GM12878 (cell line): ENCODE measurements at regions not wholly inside any gene's neighbourhood (a gene's known extent, or its start where the extent isn't known, plus 50 kb on each side); places are given as distances from the start of the nearest gene placed in this dataset.

ENCODE experiments used
- ATAC-seq: fragments of 200-7000 bp; cut with Tn5 transposase; 3 replicates; pipeline ENCODE4 v1.9.1; 2020; ENCODE audit warnings: mild to moderate bottlenecking, moderate library complexity
- BruUV-seq: library from RNA; stranded (reverse); fragments of 400-500 nt; replicated peaks from 2 replicates; lab custom pipeline; 2021; lab: Mats Ljungman, UMichigan
- CTCF ChIA-PET: fragments of 300-600 bp; sonication (Branson Sonifier 250); formaldehyde crosslinking; extraction: SDS; loops from one replicate; lab custom pipeline; 2021; ENCODE audit warnings: inconsistent platforms; lab: Yijun Ruan, JAX
- POLR2A ChIA-PET: fragments of 350-600 bp; formaldehyde crosslinking; extraction: SDS; loops from one replicate; lab custom pipeline; 2021; ENCODE audit warnings: inconsistent platforms; lab: Charles Lee
- RAD21 ChIA-PET: fragments of 300-600 bp; sonication (Branson Sonifier 250); formaldehyde crosslinking; loops from one replicate; lab custom pipeline; 2023; ENCODE audit warnings: antibody characterized with exemption; ENCODE audit not compliant: unreplicated experiment; lab: Charles Lee
- SMC1A ChIA-PET: fragments of 300-600 bp; sonication (Branson Sonifier 250); formaldehyde crosslinking; loops from one replicate; lab custom pipeline; 2023; ENCODE audit not compliant: unreplicated experiment, uncharacterized antibody; lab: Charles Lee
- DNase-seq: peaks from one replicate; pipeline ENCODE4 v3.0.0-alpha.2; 2011; ENCODE audit warnings: low read depth, low spot score
- FAIRE-seq: peaks from 3 replicates; lab custom pipeline; 2011; peaks lifted over from hg19 to GRCh38; lab: Jason Lieb, UNC
- H2AFZ ChIP-seq: 2 replicates; pipeline ENCODE4 v1.6.0; 2011; ENCODE audit warnings: low read depth, low read length, control low read depth; ENCODE audit not compliant: control insufficient read depth
- H3K27ac ChIP-seq: 2 replicates; pipeline ENCODE4 v1.5.1; 2011; ENCODE audit warnings: control low read depth; ENCODE audit not compliant: control insufficient read depth, insufficient read depth
- H3K27me3 ChIP-seq, 2 experiments: replicated peaks in 1 of 2; 2 replicates each; pipeline versions ENCODE4 v1.6.0 to v1.6.1; 2011; ENCODE audit warnings: low read length in 1 of 2; ENCODE audit not compliant: control insufficient read depth in 2 of 2, insufficient read depth in 2 of 2
- H3K36me3 ChIP-seq, 2 experiments: 2 replicates each; pipeline ENCODE4 v1.5.1; 2011; ENCODE audit warnings: low read length in 1 of 2; ENCODE audit not compliant: control insufficient read depth in 2 of 2, insufficient read depth in 2 of 2
- H3K4me1 ChIP-seq: 2 replicates; pipeline ENCODE4 v1.6.1; 2011; ENCODE audit warnings: mild to moderate bottlenecking, low read length, moderate library complexity, mixed read lengths; ENCODE audit not compliant: control insufficient read depth, insufficient read depth
- H3K4me2 ChIP-seq: 2 replicates; pipeline ENCODE4 v1.6.0; 2011; ENCODE audit warnings: control low read depth; ENCODE audit not compliant: control insufficient read depth, insufficient read depth
- H3K4me3 ChIP-seq: fragments of 200-600 bp; sonication (generic); 2 replicates; pipeline ENCODE4 v1.5.1; 2016
- H3K79me2 ChIP-seq: 2 replicates; pipeline ENCODE4 v1.6.0; 2011; ENCODE audit warnings: low read length; ENCODE audit not compliant: control insufficient read depth, insufficient read depth
- H3K9ac ChIP-seq: 2 replicates; pipeline ENCODE4 v1.8.0; 2011; ENCODE audit warnings: low read length, control low read depth, mixed read lengths; ENCODE audit not compliant: control insufficient read depth, insufficient read depth
- H3K9me3 ChIP-seq: replicated peaks from 3 replicates; pipeline ENCODE4 v1.5.1; 2011; ENCODE audit warnings: mild to moderate bottlenecking, low read length; ENCODE audit not compliant: control insufficient read depth, insufficient read depth
- H4K20me1 ChIP-seq: 2 replicates; pipeline ENCODE4 v1.6.0; 2011; ENCODE audit not compliant: control insufficient read depth, insufficient read depth
- MLLT1 ChIP-seq: fragments of 450-650 bp; IDR thresholded peaks from 2 replicates; pipeline ENCODE4 v1.6.1; 2016; ENCODE audit warnings: mild to moderate bottlenecking
- ZBTB4 ChIP-seq: fragments of 450-650 bp; formaldehyde crosslinking; IDR thresholded peaks from 2 replicates; pipeline ENCODE4 v1.4.0; 2022; ENCODE audit warnings: mild to moderate bottlenecking, moderate library complexity
- ZNF217 ChIP-seq: fragments of 450-650 bp; IDR thresholded peaks from 2 replicates; pipeline ENCODE4 v1.6.1; 2017; ENCODE audit warnings: antibody characterized with exemption, mild to moderate bottlenecking
- ZNF622 ChIP-seq: fragments of 450-650 bp; IDR thresholded peaks from 2 replicates; pipeline ENCODE4 v1.6.1; 2017; ENCODE audit warnings: mild to moderate bottlenecking, inconsistent platforms
- WGBS: methylation state at CpG from one replicate; pipeline ENCODE4 v1.1.6; 2016; ENCODE audit warnings: low lambda C conversion rate; ENCODE audit not compliant: insufficient replicate concordance, insufficient coverage; ENCODE audit errors: missing lambda C conversion rate; 5-methylcytosine and 5-hydroxymethylcytosine counted together
- in situ Hi-C: fragments of 300-500 bp; cut with MboI; formaldehyde crosslinking; loops from 9 replicates; pipeline ENCODE4 v1.14.3; 2018; ENCODE audit warnings: mixed read lengths
- intact Hi-C: fragments of 100-400 bp; cut with micrococcal nuclease; formaldehyde crosslinking; loops from one replicate; pipeline ENCODE4 v1.14.2; 2022; ENCODE audit not compliant: unreplicated experiment

DNA sequence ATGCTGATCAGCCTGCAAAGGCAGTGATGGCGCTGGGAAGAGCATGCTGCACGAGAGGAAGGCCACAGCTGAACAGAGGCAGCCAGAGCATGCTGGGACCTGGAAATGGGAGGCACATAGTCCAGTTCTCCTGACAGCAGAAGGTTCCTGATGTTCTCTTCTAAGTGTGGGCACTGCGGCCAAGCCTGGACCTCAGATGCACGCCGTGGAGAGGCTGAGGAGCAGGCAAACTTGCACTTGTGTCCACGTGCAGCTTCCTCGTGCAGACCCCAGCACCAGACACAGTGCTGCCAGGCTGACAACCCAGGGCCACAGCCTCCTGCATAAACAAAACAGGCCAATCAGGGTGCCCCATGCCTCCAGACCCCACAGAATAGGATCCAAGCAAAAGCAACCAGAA lies 93.5 kb upstream of the LANCL2 start:
- Histone ChIP-seq H3K27me3 (peaks cover 2% of the 10 kb centered on the region in 2 experiments; a peak in 2 of 4 replicates), H3K9ac (no peak overlapping the region), H2AFZ (no peak overlapping the region), H4K20me1 (no peaks in the 10 kb centered on the region), H3K4me2 (no peak overlapping the region), H3K4me1 (no peaks in the 10 kb centered on the region), H3K36me3 (no peaks in the 10 kb centered on the region), H3K4me3 (no peak overlapping the region), H3K79me2 (no peaks in the 10 kb centered on the region), H3K9me3 (no peaks in the 10 kb centered on the region), H3K27ac (no peak overlapping the region)
- ChIA-PET RAD21 (no interaction called here), CTCF (interaction anchor here (1.0 to 2.3 kb wide), 4 partner anchors 16 to 498 kb away, joined by 3 to 8 read pairs (median 5); no protein-coding TSS in a partner anchor), SMC1A (interaction anchor here (1.7 kb wide), 1 partner anchor 143 kb away, joined by 5 read pairs; no protein-coding TSS in a partner anchor), POLR2A (no interaction called here)
- ATAC-seq (no peak), DNase-seq (no peak), FAIRE-seq (no peak)
- no TSS peak for BruUV-seq
- in situ Hi-C loops: no loop called here
- no peak for TF ChIP-seq MLLT1
- TF ChIP-seq ZNF217: no peak
- TF ChIP-seq ZNF622: no peak
- TF ChIP-seq ZBTB4: no peak
- WGBS: 35% methylated on average over 7 of the region's 7 CpGs
- intact Hi-C loops: no loop called here
